ENCODE measurements at regions not wholly inside any gene's neighbourhood (a gene's known extent, or its start where the extent isn't known, plus 50 kb on each side); places are given as distances from the start of the nearest gene placed in this dataset.

- H3K56ac ChIP-seq (replicated peaks; ENCODE audit: insufficient read length, low read depth, low read length): no peak overlapping the region
- no peak overlapping the region for H2AFZ ChIP-seq (ENCODE audit: low read length)
- WGBS, 2 experiments (ENCODE audit: extremely low coverage in 1 of 2, insufficient coverage in 1 of 2, insufficient read length in 1 of 2, insufficient replicate concordance in 2 of 2, low coverage in 1 of 2, low lambda C conversion rate in 2 of 2, missing lambda C conversion rate in 1 of 2): 60% methylated on average over 2 of the region's 2 CpGs; no CpG with 5 or more reads in 1 of the 2 experiments
- ChIA-PET CTCF (ENCODE audit: partially characterized antibody) (no interaction called here), POLR2A (ENCODE audit: partially characterized antibody) (no interaction called here)
- no peaks in the 10 kb centered on the region for H3K79me2 ChIP-seq (ENCODE audit: control insufficient read depth in 1 of 2, insufficient read depth in 2 of 2, low read length in 2 of 2)
- no peak overlapping the region for H4K8ac ChIP-seq (ENCODE audit: extremely low read depth, insufficient read depth, low read length)
- H2BK15ac ChIP-seq (ENCODE audit: low read length): no peak overlapping the region
- H4K20me1 ChIP-seq (replicated peaks in 1 of 2; ENCODE audit: control insufficient read depth in 1 of 2, insufficient read depth in 2 of 2, low read length in 2 of 2): no peaks in the 10 kb centered on the region
- H3K79me1 ChIP-seq (ENCODE audit: low read depth, low read length): no peaks in the 10 kb centered on the region
- no peak overlapping the region for H2BK20ac ChIP-seq (ENCODE audit: low read length)
- TF ChIP-seq EZH2 (IDR thresholded peaks at IDR 0.05; ENCODE audit: low read depth, low read length, severe bottlenecking): no peak
- no peak for TF ChIP-seq POLR2AphosphoS5 (IDR thresholded peaks at IDR 0.05; ENCODE audit: low read depth, low read length)
- TF ChIP-seq SUZ12 (IDR thresholded peaks at IDR 0.05; ENCODE audit: low read length): no peak
- TF ChIP-seq CEBPB (IDR thresholded peaks at IDR 0.05; ENCODE audit: low read depth, low read length): peak; percentile 16; the same call in 1 of the 2 replicates
- TF ChIP-seq FOSL1 (IDR thresholded peaks at IDR 0.05; ENCODE audit: insufficient read depth, low read depth, low read length): no peak
- no peak for TF ChIP-seq SRF (IDR thresholded peaks at IDR 0.05; ENCODE audit: low read depth, low read length)
- H4K5ac ChIP-seq (ENCODE audit: insufficient read length, low read depth, low read length): no peak overlapping the region
- H4K91ac ChIP-seq (replicated peaks; ENCODE audit: insufficient read length, low read length): no peak overlapping the region
- H3K9me3 ChIP-seq (ENCODE audit: insufficient read depth in 2 of 2, low read depth in 1 of 2, low read length in 1 of 2): no peaks in the 10 kb centered on the region
- H3K14ac ChIP-seq (ENCODE audit: insufficient read length): no peak overlapping the region
- no peak for DNase-seq (ENCODE audit: low read depth in 1 of 2, low spot score in 2 of 2)
- H3K4me2 ChIP-seq (ENCODE audit: insufficient read depth in 1 of 2, low read depth in 2 of 2, low read length in 2 of 2): peak overlapping the region in 1 of 2 experiments; percentile 22; a peak in 2 of 4 replicates
- no peak overlapping the region for H3K4me3 ChIP-seq (ENCODE audit: extremely low read depth in 1 of 4, insufficient read depth in 2 of 4, low read depth in 3 of 4, low read length in 4 of 4)
- no peaks in the 10 kb centered on the region for H3K23me2 ChIP-seq (ENCODE audit: low read depth, low read length)
- peaks cover 1 to 5% (median 4%) of the 10 kb centered on the region in 4 experiments; a peak in 3 of 7 replicates for H3K4me1 ChIP-seq (replicated peaks in 1 of 4; ENCODE audit: control insufficient read depth in 3 of 4, insufficient read depth in 4 of 4, low read length in 3 of 4)
- no peak overlapping the region for H3K27ac ChIP-seq (ENCODE audit: low read depth, low read length)
- no peak overlapping the region for H3K4ac ChIP-seq (replicated peaks; ENCODE audit: insufficient read length, low read depth, low read length)
- H3K18ac ChIP-seq (ENCODE audit: extremely low read depth, low read length): no peak overlapping the region
- no peak overlapping the region for H3K9ac ChIP-seq (replicated peaks in 1 of 4; ENCODE audit: extremely low read depth in 1 of 4, low read depth in 3 of 4, low read length in 3 of 4)
- FAIRE-seq: no peak
- no peaks in the 10 kb centered on the region for H3K27me3 ChIP-seq (replicated peaks in 1 of 4; ENCODE audit: control insufficient read depth in 3 of 4, extremely low read depth in 1 of 4, insufficient read depth in 3 of 4, low read length in 3 of 4)
- H2AK5ac ChIP-seq (ENCODE audit: low read depth, low read length): no peak overlapping the region
- no peaks in the 10 kb centered on the region for H3K36me3 ChIP-seq (ENCODE audit: control insufficient read depth in 2 of 4, insufficient read depth in 4 of 4, low read length in 3 of 4)
- H2BK5ac ChIP-seq (ENCODE audit: low read depth, low read length): no peak overlapping the region
- H2BK12ac ChIP-seq (ENCODE audit: low read depth, low read length): no peak overlapping the region
- no peak overlapping the region for H3K23ac ChIP-seq (ENCODE audit: insufficient read length)
- no peak overlapping the region for H2BK120ac ChIP-seq (replicated peaks; ENCODE audit: low read depth, low read length)
Measured at GRCh38 chr2:195410074-195410671, 246.9 kb upstream of the SLC39A10 start.
